HepG2 (cell line): ENCODE measurements at regions not wholly inside any gene's neighbourhood (a gene's known extent, or its start where the extent isn't known, plus 50 kb on each side); places are given as distances from the start of the nearest gene placed in this dataset.

ENCODE experiments used
- ATAC-seq: fragments of 200-7000 bp; cut with Tn5 transposase; 3 replicates; pipeline ENCODE4 v1.9.1; 2020; ENCODE audit warnings: mild to moderate bottlenecking, moderate library complexity
- BruUV-seq: library from RNA; stranded (reverse); fragments of 400-500 nt; replicated peaks from 2 replicates; lab custom pipeline; 2021; lab: Mats Ljungman, UMichigan
- CTCF ChIA-PET: fragments of 300-600 bp; formaldehyde crosslinking; extraction: SDS; loops from one replicate; lab custom pipeline; 2021; ENCODE audit warnings: low total read pairs, inconsistent platforms, low intra/inter-chr PET ratio; lab: Yijun Ruan, JAX
- POLR2A ChIA-PET: fragments of 350-600 bp; sonication (Branson Sonifier 250); formaldehyde crosslinking; loops from one replicate; lab custom pipeline; 2020; ENCODE audit warnings: antibody characterized with exemption, inconsistent platforms; lab: Yijun Ruan, JAX
- DNase-seq: peaks from one replicate; pipeline ENCODE4 v3.0.0-alpha.2; 2015; ENCODE audit warnings: low spot score
- FAIRE-seq: peaks from 3 replicates; lab custom pipeline; 2011; peaks lifted over from hg19 to GRCh38; lab: Jason Lieb, UNC
- H2AFZ ChIP-seq: one replicate; pipeline ENCODE4 v1.6.1; 2011; ENCODE audit warnings: low read length, inconsistent platforms
- H3K27ac ChIP-seq: fragments of 300-600 bp; 3 replicates; pipeline ENCODE4 v1.8.0; 2011; ENCODE audit warnings: mixed run types, mild to moderate bottlenecking, mixed read lengths, low read length, inconsistent platforms; ENCODE audit not compliant: insufficient read depth; ENCODE audit errors: extremely low read length
- H3K27me3 ChIP-seq, 2 experiments: fragments of 200-600 bp in 1 of 2; 2 replicates in 1 of 2; 3 replicates in 1 of 2; pipeline versions ENCODE4 v1.6.0 to v1.8.0; 2011; ENCODE audit warnings: low read length in 2 of 2, mild to moderate bottlenecking in 2 of 2, moderate library complexity in 2 of 2, inconsistent platforms in 1 of 2; ENCODE audit not compliant: insufficient read depth in 2 of 2, control insufficient read depth in 1 of 2
- H3K36me3 ChIP-seq, 2 experiments: fragments of 200-600 bp in 1 of 2; replicated peaks in 1 of 2; 2 replicates in 1 of 2; 3 replicates in 1 of 2; pipeline versions ENCODE4 v1.5.1 to v1.8.0; 2011; ENCODE audit warnings: low read length in 2 of 2, inconsistent platforms in 1 of 2; ENCODE audit not compliant: insufficient read depth in 2 of 2, control insufficient read depth in 1 of 2
- H3K4me1 ChIP-seq: 2 replicates; pipeline ENCODE4 v1.5.1; 2012; ENCODE audit warnings: low read length, inconsistent platforms; ENCODE audit not compliant: insufficient read depth
- H3K4me2 ChIP-seq: 2 replicates; pipeline ENCODE4 v1.6.0; 2011; ENCODE audit warnings: low read depth, low read length, inconsistent platforms
- H3K4me3 ChIP-seq, 3 experiments: fragments of 200-600 bp in 1 of 3; sonication (generic), shearing (Covaris generic) in 1 of 3; replicated peaks in 1 of 3; 2 replicates each; pipeline ENCODE4 v1.5.1; 2011 to 2016; ENCODE audit warnings: low read length in 3 of 3, inconsistent platforms in 2 of 3, low read depth in 2 of 3, mild to moderate bottlenecking in 2 of 3, control low read depth in 1 of 3, mixed read lengths in 1 of 3; ENCODE audit not compliant: insufficient read depth in 1 of 3
- H3K79me2 ChIP-seq: one replicate; pipeline ENCODE4 v1.6.1; 2011; ENCODE audit warnings: low read length, inconsistent platforms; ENCODE audit not compliant: insufficient read depth
- H3K9ac ChIP-seq: 2 replicates; pipeline ENCODE4 v1.6.0; 2011; ENCODE audit warnings: mild to moderate bottlenecking, low read depth, low read length, inconsistent platforms; ENCODE audit not compliant: insufficient read depth
- H3K9me3 ChIP-seq: 2 replicates; pipeline ENCODE4 v1.5.1; 2012; ENCODE audit warnings: mild to moderate bottlenecking, low read length
- H4K20me1 ChIP-seq: 2 replicates; pipeline ENCODE4 v1.6.0; 2011; ENCODE audit warnings: inconsistent platforms, mild to moderate bottlenecking, low read length, moderate library complexity; ENCODE audit not compliant: insufficient read depth
- BORCS8-MEF2B ChIP-seq: sonication (generic); formaldehyde crosslinking; IDR thresholded peaks from 2 replicates; pipeline ENCODE4 v1.8.0; 2022; ENCODE audit warnings: mild to moderate bottlenecking, missing genetic modification reagents
- HNF4A ChIP-seq: sonication (generic); formaldehyde crosslinking; IDR thresholded peaks from 2 replicates; pipeline ENCODE4 v1.4.0; 2020; ENCODE audit warnings: missing genetic modification reagents
- KDM5B ChIP-seq: sonication (generic); formaldehyde crosslinking; IDR thresholded peaks from 2 replicates; pipeline ENCODE4 v1.4.0; 2020; ENCODE audit warnings: missing genetic modification reagents, mild to moderate bottlenecking, borderline replicate concordance
- SALL1 ChIP-seq: sonication (generic); formaldehyde crosslinking; IDR thresholded peaks from 2 replicates; pipeline ENCODE4 v1.8.0; 2022; ENCODE audit warnings: mild to moderate bottlenecking, missing genetic modification reagents
- TOE1 ChIP-seq: sonication (generic); formaldehyde crosslinking; IDR thresholded peaks from 2 replicates; pipeline ENCODE4 v1.4.0; 2020; ENCODE audit warnings: mild to moderate bottlenecking, missing genetic modification reagents
- ZBTB40 ChIP-seq, 2 experiments: fragments of 450-650 bp in 1 of 2; sonication (generic) in 1 of 2; formaldehyde crosslinking in 1 of 2; IDR thresholded peaks; 2 replicates each; pipeline versions ENCODE4 v1.6.1 to v1.8.0; 2016 to 2022; ENCODE audit warnings: antibody characterized with exemption in 1 of 2, mild to moderate bottlenecking in 1 of 2, missing genetic modification reagents in 1 of 2
- ZBTB42 ChIP-seq: sonication (generic); formaldehyde crosslinking; IDR thresholded peaks from 2 replicates; pipeline ENCODE4 v1.5.0; 2020; ENCODE audit warnings: mild to moderate bottlenecking, missing genetic modification reagents
- ZNF234 ChIP-seq: sonication (generic); formaldehyde crosslinking; conservative IDR thresholded peaks from 2 replicates; pipeline ENCODE4 v1.5.1; 2020; ENCODE audit warnings: mild to moderate bottlenecking, missing genetic modification reagents
- ZNF292 ChIP-seq: sonication (generic); formaldehyde crosslinking; IDR thresholded peaks from 2 replicates; pipeline ENCODE4 v1.8.1; 2022; ENCODE audit warnings: mild to moderate bottlenecking, low read depth, missing genetic modification reagents, borderline replicate concordance
- ZNF432 ChIP-seq: sonication (generic); formaldehyde crosslinking; IDR thresholded peaks from 2 replicates; pipeline ENCODE4 v1.5.0; 2020; ENCODE audit warnings: missing genetic modification reagents, mild to moderate bottlenecking, borderline replicate concordance
- ZNF720 ChIP-seq: sonication (generic); formaldehyde crosslinking; IDR thresholded peaks from 2 replicates; pipeline ENCODE4 v1.4.0; 2020; ENCODE audit warnings: missing genetic modification reagents
- WGBS: methylation state at CpG from one replicate; pipeline ENCODE4 v1.1.6; 2017; ENCODE audit warnings: low lambda C conversion rate; 5-methylcytosine and 5-hydroxymethylcytosine counted together
- in situ Hi-C: cut with HindIII; loops from 2 replicates; pipeline ENCODE4 v1.10.0; 2017; ENCODE audit warnings: low pct_unique_long_range_greater_than_20kb; ENCODE audit not compliant: extremely low pct_ligation_motif_present
- intact Hi-C: fragments of 100-400 bp; cut with micrococcal nuclease; formaldehyde crosslinking; loops from one replicate; pipeline ENCODE4 v1.10.0; 2022; ENCODE audit not compliant: unreplicated experiment
- TF ChIP-seq, protein P1 (sequence below): sonication (generic); formaldehyde crosslinking; IDR thresholded peaks from 2 replicates; pipeline ENCODE4 v1.4.0; 2020; ENCODE audit warnings: missing genetic modification reagents

GRCh38 chr12:115343008-115343407 lies 659.0 kb upstream of the TBX3 start:
- ATAC-seq (no peak), DNase-seq (no peak), FAIRE-seq (no peak)
- H3K4me2 ChIP-seq, result no peak overlapping the region
- intact Hi-C loops (no loop called here), in situ Hi-C loops (no loop called here)
- no TSS peak for BruUV-seq
- H2AFZ ChIP-seq, result no peak overlapping the region
- H3K4me3 ChIP-seq, result no peak overlapping the region
- TF ChIP-seq ZNF292 (CRISPR knock-in tag) (no peak), ZBTB40 (IDR thresholded peaks at IDR 0.05) (no peak), ZBTB40 (CRISPR knock-in tag; IDR thresholded peaks at IDR 0.05) (no peak), SALL1 (CRISPR knock-in tag) (no peak), KDM5B (CRISPR knock-in tag) (no peak), HNF4A (CRISPR knock-in tag) (no peak), ZNF720 (CRISPR knock-in tag) (no peak), ZNF234 (CRISPR knock-in tag) (no peak), TOE1 (CRISPR knock-in tag) (no peak), ZBTB42 (no peak), ZNF432 (CRISPR knock-in tag) (no peak), BORCS8-MEF2B (CRISPR knock-in tag) (no peak)
- TF ChIP-seq, protein P1, sequence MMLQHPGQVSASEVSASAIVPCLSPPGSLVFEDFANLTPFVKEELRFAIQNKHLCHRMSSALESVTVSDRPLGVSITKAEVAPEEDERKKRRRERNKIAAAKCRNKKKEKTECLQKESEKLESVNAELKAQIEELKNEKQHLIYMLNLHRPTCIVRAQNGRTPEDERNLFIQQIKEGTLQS (CRISPR knock-in tag), result no peak
- H3K9ac ChIP-seq, result no peak overlapping the region
- H3K27me3 ChIP-seq, result 0 out of 5 replicates have a peak, but pooled peaks cover 0 to under 1% of the 10 kb centered on the region in 2 experiments
- H3K79me2 ChIP-seq, result no peaks in the 10 kb centered on the region
- peaks cover 5% of the 10 kb centered on the region; the same call in 1 of the 2 replicates for H3K4me1 ChIP-seq
- WGBS, result 42% methylated on average over 2 of the region's 2 CpGs
- ChIA-PET POLR2A (no interaction called here), CTCF (no interaction called here)
- no peaks in the 10 kb centered on the region for H4K20me1 ChIP-seq
- no peaks in the 10 kb centered on the region for H3K36me3 ChIP-seq
- no peaks in the 10 kb centered on the region for H3K9me3 ChIP-seq
- no peak overlapping the region for H3K27ac ChIP-seq
